GM19023 (cell line): ENCODE measurements at regions not wholly inside any gene's neighbourhood (a gene's known extent, or its start where the extent isn't known, plus 50 kb on each side); places are given as distances from the start of the nearest gene placed in this dataset.
"Not testable (repeated sequence)": the region's sequence is repeated elsewhere in the genome, so short reads cannot be mapped to it uniquely, and the experiment has no call there.

Experiments used
- ATAC-seq: cut with Tn5 transposase; IDR thresholded peaks from one replicate; pipeline ENCODE4 v1.9.1; 2021; ENCODE audit warnings: mild to moderate bottlenecking, moderate library complexity; ENCODE audit not compliant: unreplicated experiment

- ATAC-seq, result no peak
These were observed 185.5 kb upstream of the ANKRD28 start for GRCh38 chr3:15983232-15983631.

- no peak for ATAC-seq
These were observed 185.9 kb upstream of the ANKRD28 start for GRCh38 chr3:15983693-15984092.

GRCh38 chr3:15989419-15989818 lies 185.1 kb upstream of the GALNT15 start:
- no peak for ATAC-seq

- ATAC-seq, result not testable (repeated sequence)
These were observed 180.8 kb upstream of the GALNT15 start for GRCh38 chr3:15993660-15994059.

GRCh38 chr3:15996496-15996895 lies 178.0 kb upstream of the GALNT15 start:
- ATAC-seq, result not testable (repeated sequence)

- ATAC-seq, result no peak
These were observed 177.1 kb upstream of the GALNT15 start for GRCh38 chr3:15997274-15997943.

GRCh38 chr3:15998911-15999310 lies 175.6 kb upstream of the GALNT15 start:
- ATAC-seq, result no peak

- ATAC-seq, result no peak
These were observed 169.7 kb upstream of the GALNT15 start for GRCh38 chr3:16004812-16005211.

- no peak for ATAC-seq
These were observed 163.1 kb upstream of the GALNT15 start for GRCh38 chr3:16011376-16011775.

GRCh38 chr3:16012086-16012485 lies 162.4 kb upstream of the GALNT15 start:
- ATAC-seq, result no peak

- ATAC-seq, result no peak
These were observed 160.9 kb upstream of the GALNT15 start for GRCh38 chr3:16013568-16013967.

GRCh38 chr3:16021801-16022200 lies 152.7 kb upstream of the GALNT15 start:
- ATAC-seq, result not testable (repeated sequence)

- ATAC-seq, result not testable (repeated sequence)
These were observed 150.6 kb upstream of the GALNT15 start for GRCh38 chr3:16023881-16024280.

GRCh38 chr3:16024548-16024947 lies 149.9 kb upstream of the GALNT15 start:
- ATAC-seq, result no peak

- no peak for ATAC-seq
These were observed 147.7 kb upstream of the GALNT15 start for GRCh38 chr3:16026753-16027152.

GRCh38 chr3:16028604-16029003 lies 145.9 kb upstream of the GALNT15 start:
- ATAC-seq, result no peak

GRCh38 chr3:16030342-16030741 lies 144.1 kb upstream of the GALNT15 start:
- no peak for ATAC-seq

- no peak for ATAC-seq
These were observed 143.0 kb upstream of the GALNT15 start for GRCh38 chr3:16031434-16031833.

GRCh38 chr3:16033889-16034687 lies 140.4 kb upstream of the GALNT15 start:
- no peak for ATAC-seq

- no peak for ATAC-seq
These were observed 133.5 kb upstream of the GALNT15 start for GRCh38 chr3:16040991-16041390.

- peak; percentile 99 for ATAC-seq
These were observed 125.8 kb upstream of the GALNT15 start for GRCh38 chr3:16048435-16049318.
